CD4-positive, alpha-beta T cell (primary cell): ENCODE measurements at regions not wholly inside any gene's neighbourhood (a gene's known extent, or its start where the extent isn't known, plus 50 kb on each side); places are given as distances from the start of the nearest gene placed in this dataset.

Experiments
- ATAC-seq: fragments of 200-7000 bp; cut with Tn5 transposase; one replicate; pipeline ENCODE4 v1.10.0; 2022; ENCODE audit warnings: mild to moderate bottlenecking; ENCODE audit not compliant: poor library complexity
- CTCF ChIA-PET: fragments of 350-600 bp; sonication (Branson Sonifier 250); formaldehyde crosslinking; loops from one replicate; lab custom pipeline; 2021; ENCODE audit warnings: antibody characterized with exemption, inconsistent platforms; lab: Charles Lee
- POLR2A ChIA-PET: fragments of 350-600 bp; sonication (Branson Sonifier 250); formaldehyde crosslinking; loops from one replicate; lab custom pipeline; 2021; ENCODE audit warnings: antibody characterized with exemption, inconsistent platforms; lab: Charles Lee
- DNase-seq, 14 experiments: peaks; one replicate each; pipeline ENCODE4 v3.0.0-alpha.2; 2013 to 2020; ENCODE audit warnings: mixed read lengths in 2 of 14
- H3K27ac ChIP-seq, 2 donors: one replicate each; pipeline versions ENCODE4 v1.5.1 to v1.7.0; 2013; ENCODE audit warnings: low read length in 2 of 2, low read depth in 1 of 2, mild to moderate bottlenecking in 1 of 2
- H3K27me3 ChIP-seq, 2 experiments: 1 replicate in 1 of 2; 2 replicates in 1 of 2; pipeline versions ENCODE4 v1.6.1 to v1.7.0; 2013; ENCODE audit warnings: low read length in 2 of 2, control low read depth in 1 of 2, mild to moderate bottlenecking in 1 of 2, moderate library complexity in 1 of 2; ENCODE audit not compliant: insufficient read depth in 2 of 2, control insufficient read depth in 1 of 2
- H3K36me3 ChIP-seq: one replicate; pipeline ENCODE4 v1.6.1; 2013; ENCODE audit warnings: low read length, control low read depth; ENCODE audit not compliant: insufficient read depth
- H3K4me1 ChIP-seq: one replicate; pipeline ENCODE4 v1.6.1; 2013; ENCODE audit warnings: low read length, control low read depth; ENCODE audit not compliant: insufficient read depth
- H3K4me3 ChIP-seq: one replicate; pipeline ENCODE4 v1.5.1; 2013; ENCODE audit warnings: mild to moderate bottlenecking, low read length, moderate library complexity
- H3K9me3 ChIP-seq, 2 experiments: 1 replicate in 1 of 2; 2 replicates in 1 of 2; pipeline versions ENCODE4 v1.6.1 to v1.7.0; 2013; ENCODE audit warnings: low read length in 2 of 2, mild to moderate bottlenecking in 2 of 2, control low read depth in 1 of 2, moderate library complexity in 1 of 2; ENCODE audit not compliant: control insufficient read depth in 1 of 2, insufficient read depth in 1 of 2
- H3K27ac Mint-ChIP-seq: one replicate; pipeline ENCODE4 v1.8.0; 2020; ENCODE audit warnings: mixed read lengths
- H3K27me3 Mint-ChIP-seq: one replicate; pipeline ENCODE4 v1.8.0; 2021; ENCODE audit warnings: mixed read lengths
- H3K36me3 Mint-ChIP-seq: one replicate; pipeline ENCODE4 v1.8.0; 2021; ENCODE audit warnings: low read depth, mixed read lengths
- H3K4me1 Mint-ChIP-seq: one replicate; pipeline ENCODE4 v1.8.0; 2021; ENCODE audit warnings: low read depth, mixed read lengths
- H3K4me3 Mint-ChIP-seq: one replicate; pipeline ENCODE4 v1.8.0; 2020; ENCODE audit warnings: mild to moderate bottlenecking, mixed read lengths
- H3K9me3 Mint-ChIP-seq: one replicate; pipeline ENCODE4 v1.8.0; 2020; ENCODE audit warnings: mixed read lengths
- intact Hi-C, 2 experiments: fragments of 100-400 bp; cut with DNase I in 1 of 2; cut with micrococcal nuclease in 1 of 2; formaldehyde crosslinking; loops; one replicate each; pipeline versions ENCODE4 v1.15.1 to v1.9.0; 2023 to 2025; cut with DNase I, micrococcal nuclease
- TF ChIP-seq, protein P1 (sequence below): fragments of 200-600 bp; IDR thresholded peaks from one replicate; pipeline ENCODE4 v1.8.0; 2022; ENCODE audit warnings: antibody characterized with exemption, mild to moderate bottlenecking

DNA sequence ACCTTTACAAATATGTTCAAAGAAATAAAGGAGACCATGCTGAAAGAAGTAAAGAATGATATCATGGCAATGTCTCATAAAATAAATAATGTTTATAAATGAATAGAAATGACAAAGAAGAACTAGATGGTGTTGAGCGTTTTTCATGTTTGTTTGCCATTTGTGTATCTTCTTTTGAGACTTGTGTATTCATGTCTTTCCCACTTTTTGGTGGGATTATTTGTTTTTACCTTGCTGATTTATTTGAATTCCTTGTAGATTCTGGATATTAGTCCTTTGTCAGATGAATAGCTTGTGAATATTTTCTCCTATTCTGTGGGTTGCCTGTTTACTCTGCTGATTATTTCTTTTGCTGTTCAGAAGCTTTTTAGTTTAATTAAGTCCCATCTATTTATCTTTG is 732.4 kb downstream of the FAT4 start:
- TF ChIP-seq, protein P1, sequence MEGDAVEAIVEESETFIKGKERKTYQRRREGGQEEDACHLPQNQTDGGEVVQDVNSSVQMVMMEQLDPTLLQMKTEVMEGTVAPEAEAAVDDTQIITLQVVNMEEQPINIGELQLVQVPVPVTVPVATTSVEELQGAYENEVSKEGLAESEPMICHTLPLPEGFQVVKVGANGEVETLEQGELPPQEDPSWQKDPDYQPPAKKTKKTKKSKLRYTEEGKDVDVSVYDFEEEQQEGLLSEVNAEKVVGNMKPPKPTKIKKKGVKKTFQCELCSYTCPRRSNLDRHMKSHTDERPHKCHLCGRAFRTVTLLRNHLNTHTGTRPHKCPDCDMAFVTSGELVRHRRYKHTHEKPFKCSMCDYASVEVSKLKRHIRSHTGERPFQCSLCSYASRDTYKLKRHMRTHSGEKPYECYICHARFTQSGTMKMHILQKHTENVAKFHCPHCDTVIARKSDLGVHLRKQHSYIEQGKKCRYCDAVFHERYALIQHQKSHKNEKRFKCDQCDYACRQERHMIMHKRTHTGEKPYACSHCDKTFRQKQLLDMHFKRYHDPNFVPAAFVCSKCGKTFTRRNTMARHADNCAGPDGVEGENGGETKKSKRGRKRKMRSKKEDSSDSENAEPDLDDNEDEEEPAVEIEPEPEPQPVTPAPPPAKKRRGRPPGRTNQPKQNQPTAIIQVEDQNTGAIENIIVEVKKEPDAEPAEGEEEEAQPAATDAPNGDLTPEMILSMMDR, result no peak
- Mint-ChIP-seq H3K9me3 (peaks cover 5% of the 10 kb centered on the region), H3K4me1 (no peaks in the 10 kb centered on the region), H3K27me3 (no peaks in the 10 kb centered on the region), H3K36me3 (no peaks in the 10 kb centered on the region), H3K27ac (no peak overlapping the region), H3K4me3 (no peak overlapping the region)
- Histone ChIP-seq H3K27ac (no peak overlapping the region), H3K9me3 (no peaks in the 10 kb centered on the region), H3K4me1 (no peaks in the 10 kb centered on the region), H3K36me3 (no peaks in the 10 kb centered on the region), H3K4me3 (no peak overlapping the region), H3K27me3 (no peaks in the 10 kb centered on the region)
- ATAC-seq (no peak), DNase-seq (no peak)
- intact Hi-C loops, result no loop called here
- ChIA-PET POLR2A (no interaction called here), CTCF (no interaction called here)

DNA sequence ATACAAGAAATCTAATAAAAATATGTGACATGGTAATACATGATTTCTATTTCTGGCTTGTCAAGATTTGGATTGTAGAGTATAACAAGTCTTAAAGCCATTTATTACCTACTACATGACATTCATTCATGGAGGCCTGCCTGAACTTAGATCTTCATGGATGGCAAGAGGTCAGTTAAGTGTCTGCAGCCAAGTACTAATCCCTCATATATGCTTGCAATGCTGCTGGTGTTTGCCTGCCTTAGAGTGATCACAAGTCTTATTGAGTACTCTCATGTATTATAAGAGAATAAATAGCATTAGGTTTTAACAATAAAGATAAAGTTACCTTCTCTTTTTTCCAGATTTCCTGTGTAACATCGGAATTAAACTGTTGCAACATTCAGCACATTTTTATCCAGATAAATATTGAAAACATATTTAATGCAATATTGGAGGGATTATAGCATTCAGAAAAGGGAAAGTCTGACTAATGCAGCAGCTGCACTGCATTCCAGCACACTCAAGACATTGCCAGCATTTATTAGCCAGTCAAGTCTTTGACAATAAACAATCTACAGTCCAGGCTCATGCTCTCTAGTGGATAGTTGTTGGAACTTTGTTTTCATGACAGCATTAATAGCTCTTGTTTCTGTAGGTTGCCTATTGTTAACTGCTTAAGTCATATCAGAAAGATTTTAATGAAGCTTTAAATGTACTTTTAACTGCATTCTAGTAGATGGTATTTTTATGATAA is 737.1 kb downstream of the FAT4 start:
- Histone ChIP-seq H3K27me3 (no peaks in the 10 kb centered on the region), H3K27ac (no peak overlapping the region), H3K36me3 (no peaks in the 10 kb centered on the region), H3K4me3 (no peak overlapping the region), H3K9me3 (no peaks in the 10 kb centered on the region), H3K4me1 (no peaks in the 10 kb centered on the region)
- TF ChIP-seq, protein P1, result no peak
- no peak overlapping the region for H3K4me3 Mint-ChIP-seq
- H3K4me1 Mint-ChIP-seq, result no peaks in the 10 kb centered on the region
- no peaks in the 10 kb centered on the region for H3K36me3 Mint-ChIP-seq
- no peak overlapping the region for H3K27ac Mint-ChIP-seq
- ATAC-seq (no peak), DNase-seq (no peak)
- no peaks in the 10 kb centered on the region for H3K27me3 Mint-ChIP-seq
- H3K9me3 Mint-ChIP-seq, result peaks cover 4% of the 10 kb centered on the region
- ChIA-PET POLR2A (no interaction called here), CTCF (no interaction called here)
- intact Hi-C loops, result no loop called here

DNA sequence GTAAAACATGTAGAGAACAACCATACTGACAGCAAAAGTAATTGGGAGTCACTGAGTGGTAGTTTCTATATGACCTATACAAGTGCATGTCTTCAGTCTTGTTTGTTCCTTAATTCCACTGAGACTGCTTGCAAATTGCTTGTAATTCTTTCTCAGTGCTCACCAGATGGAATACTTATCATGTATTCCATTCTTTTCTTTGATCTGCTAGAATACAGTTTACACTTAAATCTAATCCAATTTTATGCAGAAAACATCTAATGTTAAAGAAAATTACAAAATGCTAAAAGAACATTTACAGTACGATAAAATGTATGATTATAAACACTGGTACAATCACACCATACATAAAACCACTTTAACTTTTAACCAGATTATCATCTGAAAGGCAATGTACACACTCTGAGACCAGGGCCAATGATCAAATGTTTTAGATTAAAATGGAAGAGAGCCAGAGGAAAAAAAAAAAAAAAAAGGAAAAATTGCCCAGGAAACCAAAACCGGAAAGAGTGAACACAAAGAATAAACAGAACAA is 741.4 kb downstream of the FAT4 start:
- Histone ChIP-seq H3K4me3 (no peak overlapping the region), H3K4me1 (no peaks in the 10 kb centered on the region), H3K36me3 (no peaks in the 10 kb centered on the region), H3K27me3 (no peaks in the 10 kb centered on the region), H3K27ac (no peak overlapping the region), H3K9me3 (no peaks in the 10 kb centered on the region)
- intact Hi-C loops, result no loop called here
- Mint-ChIP-seq H3K4me1 (no peaks in the 10 kb centered on the region), H3K27me3 (no peaks in the 10 kb centered on the region), H3K27ac (no peak overlapping the region), H3K4me3 (no peak overlapping the region), H3K9me3 (peaks cover 12% of the 10 kb centered on the region), H3K36me3 (no peaks in the 10 kb centered on the region)
- ChIA-PET CTCF (no interaction called here), POLR2A (no interaction called here)
- TF ChIP-seq, protein P1, result no peak
- DNase-seq (no peak), ATAC-seq (no peak)
